GM06990 (cell line): ENCODE measurements at regions not wholly inside any gene's neighbourhood (a gene's known extent, or its start where the extent isn't known, plus 50 kb on each side); places are given as distances from the start of the nearest gene placed in this dataset.

ENCODE experiments used
- DNase-seq: peaks from one replicate; pipeline ENCODE4 v3.0.0-alpha.2; 2011; ENCODE audit not compliant: insufficient read length; ENCODE audit errors: extremely low read depth
- H3K27me3 ChIP-seq: replicated peaks from 2 replicates; pipeline ENCODE4 v1.6.0; 2011; ENCODE audit warnings: low read length; ENCODE audit not compliant: control insufficient read depth, insufficient read depth
- H3K36me3 ChIP-seq: 2 replicates; pipeline ENCODE4 v1.5.1; 2011; ENCODE audit warnings: low read length; ENCODE audit not compliant: control insufficient read depth, insufficient read depth
- H3K4me3 ChIP-seq: replicated peaks from 2 replicates; pipeline ENCODE4 v1.5.1; 2011; ENCODE audit warnings: low read depth, mild to moderate bottlenecking, control low read depth, low read length
- CTCF ChIP-seq: IDR thresholded peaks from 2 replicates; pipeline ENCODE4 v1.5.1; 2011; ENCODE audit warnings: low read length, control low read depth, mild to moderate bottlenecking, inconsistent platforms; ENCODE audit not compliant: insufficient read depth, poor library complexity, severe bottlenecking

GRCh38 chr3:62926494-62926893 is 51.3 kb upstream of the CADPS start:
- TF ChIP-seq CTCF: no peak
- DNase-seq: no peak
- H3K36me3 ChIP-seq: no peaks in the 10 kb centered on the region
- H3K27me3 ChIP-seq: no peaks in the 10 kb centered on the region
- H3K4me3 ChIP-seq: no peak overlapping the region

GRCh38 chr3:62928256-62928655 is 53.0 kb upstream of the CADPS start:
- no peak for TF ChIP-seq CTCF
- no peak overlapping the region for H3K4me3 ChIP-seq
- DNase-seq: no peak
- no peaks in the 10 kb centered on the region for H3K36me3 ChIP-seq
- H3K27me3 ChIP-seq: no peaks in the 10 kb centered on the region

GRCh38 chr3:62929771-62930170 is 54.6 kb upstream of the CADPS start:
- no peak overlapping the region for H3K4me3 ChIP-seq
- no peaks in the 10 kb centered on the region for H3K27me3 ChIP-seq
- TF ChIP-seq CTCF: no peak
- no peaks in the 10 kb centered on the region for H3K36me3 ChIP-seq
- no peak for DNase-seq

- Histone ChIP-seq H3K36me3 (no peaks in the 10 kb centered on the region), H3K4me3 (no peak overlapping the region), H3K27me3 (no peaks in the 10 kb centered on the region)
- no peak for TF ChIP-seq CTCF
- no peak for DNase-seq
Measured at GRCh38 chr3:62935793-62936192, 60.6 kb upstream of the CADPS start.

- DNase-seq: no peak
- TF ChIP-seq CTCF: no peak
- Histone ChIP-seq H3K36me3 (no peaks in the 10 kb centered on the region), H3K27me3 (no peaks in the 10 kb centered on the region), H3K4me3 (no peak overlapping the region)
Measured at GRCh38 chr3:62936626-62937254, 61.5 kb upstream of the CADPS start.

GRCh38 chr3:62938583-62938982 is 63.4 kb upstream of the CADPS start:
- Histone ChIP-seq H3K27me3 (no peaks in the 10 kb centered on the region), H3K4me3 (no peak overlapping the region), H3K36me3 (no peaks in the 10 kb centered on the region)
- DNase-seq: no peak
- no peak for TF ChIP-seq CTCF
